WTC11 (cell line): ENCODE measurements at regions not wholly inside any gene's neighbourhood (a gene's known extent, or its start where the extent isn't known, plus 50 kb on each side); places are given as distances from the start of the nearest gene placed in this dataset.

ENCODE experiments used
- ATAC-seq: fragments of 200-7000 bp; cut with Tn5 transposase; 2 replicates; pipeline ENCODE4 v1.10.0; 2021; ENCODE audit warnings: mild to moderate bottlenecking, moderate library complexity
- CTCF ChIA-PET: fragments of 300-600 bp; sonication (Branson Sonifier 250); formaldehyde crosslinking; loops from one replicate; lab custom pipeline; 2021; ENCODE audit warnings: antibody characterized with exemption; lab: Charles Lee
- POLR2A ChIA-PET: fragments of 350-600 bp; sonication (Branson Sonifier 250); formaldehyde crosslinking; loops from one replicate; lab custom pipeline; 2021; ENCODE audit warnings: antibody characterized with exemption; lab: Charles Lee
- DNase-seq: peaks from one replicate; pipeline ENCODE4 v3.0.0; 2021; ENCODE audit warnings: low spot score
- H3K27ac Mint-ChIP-seq: 2 replicates; pipeline ENCODE4 v1.8.0; 2021; ENCODE audit warnings: mixed read lengths
- H3K27me3 Mint-ChIP-seq: 2 replicates; pipeline ENCODE4 v1.8.0; 2021; ENCODE audit warnings: low read depth, mild to moderate bottlenecking, moderate library complexity, mixed read lengths
- H3K36me3 Mint-ChIP-seq: 2 replicates; pipeline ENCODE4 v1.8.0; 2021; ENCODE audit warnings: mixed read lengths
- H3K4me1 Mint-ChIP-seq: 2 replicates; pipeline ENCODE4 v1.8.0; 2022; ENCODE audit warnings: mixed read lengths
- H3K4me3 Mint-ChIP-seq: 2 replicates; pipeline ENCODE4 v1.8.0; 2021; ENCODE audit warnings: mild to moderate bottlenecking, moderate library complexity, mixed read lengths
- H3K9me3 Mint-ChIP-seq: 2 replicates; pipeline ENCODE4 v1.8.0; 2021; ENCODE audit warnings: mixed read lengths
- CREM ChIP-seq: sonication (generic); formaldehyde crosslinking; IDR thresholded peaks from 2 replicates; pipeline ENCODE4 v1.8.1; 2022; ENCODE audit warnings: mild to moderate bottlenecking, missing genetic modification reagents, moderate library complexity
- GABPB1 ChIP-seq: sonication (generic); formaldehyde crosslinking; IDR thresholded peaks from 2 replicates; pipeline ENCODE4 v1.8.1; 2023; ENCODE audit warnings: mild to moderate bottlenecking, missing genetic modification reagents
- NFATC4 ChIP-seq: fragments of 250-450 bp; sonication (Bioruptor Pico); IDR thresholded peaks from 2 replicates; pipeline ENCODE4 v1.9.0; 2021; ENCODE audit warnings: mild to moderate bottlenecking
- NFYB ChIP-seq: sonication (generic); formaldehyde crosslinking; conservative IDR thresholded peaks from 2 replicates; pipeline ENCODE4 v1.8.0; 2022; ENCODE audit warnings: low read depth, missing genetic modification reagents
- NR1H2 ChIP-seq: sonication (generic); formaldehyde crosslinking; IDR thresholded peaks from 2 replicates; pipeline ENCODE4 v1.9.0; 2021; ENCODE audit warnings: mild to moderate bottlenecking, moderate library complexity, missing genetic modification reagents
- PRRX2 ChIP-seq: fragments of 250-450 bp; sonication (Bioruptor Pico); IDR thresholded peaks from 2 replicates; pipeline ENCODE4 v1.8.0; 2021; ENCODE audit warnings: mild to moderate bottlenecking
- RELA ChIP-seq: sonication (generic); formaldehyde crosslinking; IDR thresholded peaks from 2 replicates; pipeline ENCODE4 v1.8.1; 2022; ENCODE audit warnings: missing genetic modification reagents, mild to moderate bottlenecking, borderline replicate concordance
- RORB ChIP-seq: fragments of 250-450 bp; sonication (Bioruptor Pico); IDR thresholded peaks from 2 replicates; pipeline ENCODE4 v1.9.0; 2021; ENCODE audit warnings: mild to moderate bottlenecking
- SMAD3 ChIP-seq: sonication (generic); formaldehyde crosslinking; IDR thresholded peaks from 2 replicates; pipeline ENCODE4 v1.8.0; 2022; ENCODE audit warnings: missing genetic modification reagents, mild to moderate bottlenecking, borderline replicate concordance
- SMAD4 ChIP-seq: sonication (generic); formaldehyde crosslinking; IDR thresholded peaks from 2 replicates; pipeline ENCODE4 v1.8.0; 2022; ENCODE audit warnings: mild to moderate bottlenecking, missing genetic modification reagents
- SOX15 ChIP-seq: fragments of 250-450 bp; sonication (Bioruptor Pico); IDR thresholded peaks from 2 replicates; pipeline ENCODE4 v1.9.0; 2021; ENCODE audit warnings: mild to moderate bottlenecking
- TP53 ChIP-seq: sonication (generic); formaldehyde crosslinking; IDR thresholded peaks from 2 replicates; pipeline ENCODE4 v1.8.1; 2023; ENCODE audit warnings: mild to moderate bottlenecking, missing genetic modification reagents
- ZNF263 ChIP-seq: sonication (generic); formaldehyde crosslinking; IDR thresholded peaks from 2 replicates; pipeline ENCODE4 v1.8.1; 2022; ENCODE audit warnings: low read depth, mild to moderate bottlenecking, moderate library complexity, missing genetic modification reagents
- ZNF317 ChIP-seq: sonication (generic); formaldehyde crosslinking; IDR thresholded peaks from 2 replicates; pipeline ENCODE4 v1.8.1; 2023; ENCODE audit warnings: low read depth, mild to moderate bottlenecking, moderate library complexity, missing genetic modification reagents, borderline replicate concordance
- TF ChIP-seq, protein P1 (sequence below): sonication (generic); formaldehyde crosslinking; IDR thresholded peaks from 2 replicates; pipeline ENCODE4 v1.8.0; 2022; ENCODE audit warnings: missing genetic modification reagents
- TF ChIP-seq, protein P2 (sequence below): sonication (generic); formaldehyde crosslinking; conservative IDR thresholded peaks from 2 replicates; pipeline ENCODE4 v1.8.1; 2022; ENCODE audit warnings: mild to moderate bottlenecking, missing genetic modification reagents
- TF ChIP-seq, protein P3 (sequence below): sonication (generic); formaldehyde crosslinking; IDR thresholded peaks from 2 replicates; pipeline ENCODE4 v1.8.1; 2022; ENCODE audit warnings: mild to moderate bottlenecking, missing genetic modification reagents, moderate library complexity, borderline replicate concordance
- TF ChIP-seq, protein P4 (sequence below): fragments of 250-450 bp; sonication (Bioruptor Pico); IDR thresholded peaks from 2 replicates; pipeline ENCODE4 v2.1.2; 2022; ENCODE audit warnings: mild to moderate bottlenecking, moderate library complexity
- TF ChIP-seq, protein P5 (sequence below): sonication (generic); formaldehyde crosslinking; IDR thresholded peaks from 2 replicates; pipeline ENCODE4 v1.8.1; 2023; ENCODE audit warnings: mild to moderate bottlenecking, missing genetic modification reagents
- TF ChIP-seq, protein P6 (sequence below): sonication (generic); formaldehyde crosslinking; IDR thresholded peaks from 2 replicates; pipeline ENCODE4 v1.8.1; 2023; ENCODE audit warnings: mild to moderate bottlenecking, moderate library complexity, missing genetic modification reagents

DNA sequence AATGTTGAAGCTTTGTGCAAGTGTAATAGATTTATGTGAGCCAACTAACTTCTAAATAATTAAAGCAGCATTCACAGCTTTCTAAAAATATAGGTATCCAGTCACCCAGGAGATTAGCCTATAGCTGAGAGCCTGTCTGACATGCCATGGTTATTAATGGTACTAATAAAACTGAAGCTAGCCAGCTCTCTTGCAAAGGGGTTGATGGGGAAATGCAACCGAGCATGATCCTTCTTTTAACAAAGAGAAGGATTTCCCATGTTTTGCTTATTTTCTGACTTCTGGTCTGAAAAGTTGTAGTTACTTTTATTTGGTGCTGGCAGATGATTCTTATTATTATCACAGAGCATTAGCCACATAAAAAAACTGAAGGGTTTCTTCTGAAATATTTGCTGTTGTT, 488.7 kb upstream of the CYLC2 start (continued):
- TF ChIP-seq, protein P1, sequence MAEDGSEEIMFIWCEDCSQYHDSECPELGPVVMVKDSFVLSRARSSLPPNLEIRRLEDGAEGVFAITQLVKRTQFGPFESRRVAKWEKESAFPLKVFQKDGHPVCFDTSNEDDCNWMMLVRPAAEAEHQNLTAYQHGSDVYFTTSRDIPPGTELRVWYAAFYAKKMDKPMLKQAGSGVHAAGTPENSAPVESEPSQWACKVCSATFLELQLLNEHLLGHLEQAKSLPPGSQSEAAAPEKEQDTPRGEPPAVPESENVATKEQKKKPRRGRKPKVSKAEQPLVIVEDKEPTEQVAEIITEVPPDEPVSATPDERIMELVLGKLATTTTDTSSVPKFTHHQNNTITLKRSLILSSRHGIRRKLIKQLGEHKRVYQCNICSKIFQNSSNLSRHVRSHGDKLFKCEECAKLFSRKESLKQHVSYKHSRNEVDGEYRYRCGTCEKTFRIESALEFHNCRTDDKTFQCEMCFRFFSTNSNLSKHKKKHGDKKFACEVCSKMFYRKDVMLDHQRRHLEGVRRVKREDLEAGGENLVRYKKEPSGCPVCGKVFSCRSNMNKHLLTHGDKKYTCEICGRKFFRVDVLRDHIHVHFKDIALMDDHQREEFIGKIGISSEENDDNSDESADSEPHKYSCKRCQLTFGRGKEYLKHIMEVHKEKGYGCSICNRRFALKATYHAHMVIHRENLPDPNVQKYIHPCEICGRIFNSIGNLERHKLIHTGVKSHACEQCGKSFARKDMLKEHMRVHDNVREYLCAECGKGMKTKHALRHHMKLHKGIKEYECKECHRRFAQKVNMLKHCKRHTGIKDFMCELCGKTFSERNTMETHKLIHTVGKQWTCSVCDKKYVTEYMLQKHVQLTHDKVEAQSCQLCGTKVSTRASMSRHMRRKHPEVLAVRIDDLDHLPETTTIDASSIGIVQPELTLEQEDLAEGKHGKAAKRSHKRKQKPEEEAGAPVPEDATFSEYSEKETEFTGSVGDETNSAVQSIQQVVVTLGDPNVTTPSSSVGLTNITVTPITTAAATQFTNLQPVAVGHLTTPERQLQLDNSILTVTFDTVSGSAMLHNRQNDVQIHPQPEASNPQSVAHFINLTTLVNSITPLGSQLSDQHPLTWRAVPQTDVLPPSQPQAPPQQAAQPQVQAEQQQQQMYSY, result no peak
- TF ChIP-seq NFATC4 (CRISPR knock-in tag) (no peak), ZNF263 (no peak), SMAD3 (no peak), RORB (CRISPR knock-in tag) (no peak), ZNF317 (CRISPR knock-in tag) (no peak)
- TF ChIP-seq, protein P2, sequence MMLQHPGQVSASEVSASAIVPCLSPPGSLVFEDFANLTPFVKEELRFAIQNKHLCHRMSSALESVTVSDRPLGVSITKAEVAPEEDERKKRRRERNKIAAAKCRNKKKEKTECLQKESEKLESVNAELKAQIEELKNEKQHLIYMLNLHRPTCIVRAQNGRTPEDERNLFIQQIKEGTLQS (CRISPR knock-in tag), result no peak

DNA sequence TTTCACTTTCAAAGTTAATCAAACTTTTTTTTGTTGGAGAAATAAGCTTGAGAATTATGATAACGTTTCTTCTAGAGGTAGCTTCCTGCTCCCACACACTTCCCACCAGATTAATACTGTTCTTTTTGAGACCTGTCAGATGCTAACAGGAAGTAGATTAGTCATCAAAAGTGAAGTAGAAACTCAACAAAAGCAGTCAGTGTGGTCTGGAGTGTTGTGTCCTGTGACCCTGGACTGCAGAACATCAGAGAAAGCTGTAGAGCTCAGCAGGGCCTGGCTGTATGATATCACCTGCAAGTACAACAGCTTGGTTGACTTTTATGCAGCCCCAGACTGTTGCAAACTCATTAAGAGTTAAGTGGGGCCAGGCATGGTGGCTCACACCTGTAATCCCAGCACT, 495.7 kb upstream of the CYLC2 start:
- H3K27me3 Mint-ChIP-seq, result no peaks in the 10 kb centered on the region
- TF ChIP-seq TP53 (CRISPR knock-in tag) (no peak), NFYB (CRISPR knock-in tag) (no peak), PRRX2 (CRISPR knock-in tag) (no peak), GABPB1 (CRISPR knock-in tag) (no peak), SOX15 (CRISPR knock-in tag) (no peak), ZNF317 (CRISPR knock-in tag) (no peak), RELA (CRISPR knock-in tag) (no peak), CREM (CRISPR knock-in tag) (no peak), NR1H2 (no peak), SMAD4 (CRISPR knock-in tag) (no peak), RORB (CRISPR knock-in tag) (no peak)
- TF ChIP-seq, protein P3, sequence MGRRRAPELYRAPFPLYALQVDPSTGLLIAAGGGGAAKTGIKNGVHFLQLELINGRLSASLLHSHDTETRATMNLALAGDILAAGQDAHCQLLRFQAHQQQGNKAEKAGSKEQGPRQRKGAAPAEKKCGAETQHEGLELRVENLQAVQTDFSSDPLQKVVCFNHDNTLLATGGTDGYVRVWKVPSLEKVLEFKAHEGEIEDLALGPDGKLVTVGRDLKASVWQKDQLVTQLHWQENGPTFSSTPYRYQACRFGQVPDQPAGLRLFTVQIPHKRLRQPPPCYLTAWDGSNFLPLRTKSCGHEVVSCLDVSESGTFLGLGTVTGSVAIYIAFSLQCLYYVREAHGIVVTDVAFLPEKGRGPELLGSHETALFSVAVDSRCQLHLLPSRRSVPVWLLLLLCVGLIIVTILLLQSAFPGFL (CRISPR knock-in tag), result no peak
- TF ChIP-seq, protein P4, sequence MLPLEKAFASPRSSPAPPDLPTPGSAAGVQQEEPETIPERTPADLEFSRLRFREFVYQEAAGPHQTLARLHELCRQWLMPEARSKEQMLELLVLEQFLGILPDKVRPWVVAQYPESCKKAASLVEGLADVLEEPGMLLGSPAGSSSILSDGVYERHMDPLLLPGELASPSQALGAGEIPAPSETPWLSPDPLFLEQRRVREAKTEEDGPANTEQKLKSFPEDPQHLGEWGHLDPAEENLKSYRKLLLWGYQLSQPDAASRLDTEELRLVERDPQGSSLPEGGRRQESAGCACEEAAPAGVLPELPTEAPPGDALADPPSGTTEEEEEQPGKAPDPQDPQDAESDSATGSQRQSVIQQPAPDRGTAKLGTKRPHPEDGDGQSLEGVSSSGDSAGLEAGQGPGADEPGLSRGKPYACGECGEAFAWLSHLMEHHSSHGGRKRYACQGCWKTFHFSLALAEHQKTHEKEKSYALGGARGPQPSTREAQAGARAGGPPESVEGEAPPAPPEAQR (CRISPR knock-in tag), result no peak
- TF ChIP-seq, protein P5, sequence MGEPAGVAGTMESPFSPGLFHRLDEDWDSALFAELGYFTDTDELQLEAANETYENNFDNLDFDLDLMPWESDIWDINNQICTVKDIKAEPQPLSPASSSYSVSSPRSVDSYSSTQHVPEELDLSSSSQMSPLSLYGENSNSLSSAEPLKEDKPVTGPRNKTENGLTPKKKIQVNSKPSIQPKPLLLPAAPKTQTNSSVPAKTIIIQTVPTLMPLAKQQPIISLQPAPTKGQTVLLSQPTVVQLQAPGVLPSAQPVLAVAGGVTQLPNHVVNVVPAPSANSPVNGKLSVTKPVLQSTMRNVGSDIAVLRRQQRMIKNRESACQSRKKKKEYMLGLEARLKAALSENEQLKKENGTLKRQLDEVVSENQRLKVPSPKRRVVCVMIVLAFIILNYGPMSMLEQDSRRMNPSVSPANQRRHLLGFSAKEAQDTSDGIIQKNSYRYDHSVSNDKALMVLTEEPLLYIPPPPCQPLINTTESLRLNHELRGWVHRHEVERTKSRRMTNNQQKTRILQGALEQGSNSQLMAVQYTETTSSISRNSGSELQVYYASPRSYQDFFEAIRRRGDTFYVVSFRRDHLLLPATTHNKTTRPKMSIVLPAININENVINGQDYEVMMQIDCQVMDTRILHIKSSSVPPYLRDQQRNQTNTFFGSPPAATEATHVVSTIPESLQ (CRISPR knock-in tag), result no peak
- TF ChIP-seq, protein P6, sequence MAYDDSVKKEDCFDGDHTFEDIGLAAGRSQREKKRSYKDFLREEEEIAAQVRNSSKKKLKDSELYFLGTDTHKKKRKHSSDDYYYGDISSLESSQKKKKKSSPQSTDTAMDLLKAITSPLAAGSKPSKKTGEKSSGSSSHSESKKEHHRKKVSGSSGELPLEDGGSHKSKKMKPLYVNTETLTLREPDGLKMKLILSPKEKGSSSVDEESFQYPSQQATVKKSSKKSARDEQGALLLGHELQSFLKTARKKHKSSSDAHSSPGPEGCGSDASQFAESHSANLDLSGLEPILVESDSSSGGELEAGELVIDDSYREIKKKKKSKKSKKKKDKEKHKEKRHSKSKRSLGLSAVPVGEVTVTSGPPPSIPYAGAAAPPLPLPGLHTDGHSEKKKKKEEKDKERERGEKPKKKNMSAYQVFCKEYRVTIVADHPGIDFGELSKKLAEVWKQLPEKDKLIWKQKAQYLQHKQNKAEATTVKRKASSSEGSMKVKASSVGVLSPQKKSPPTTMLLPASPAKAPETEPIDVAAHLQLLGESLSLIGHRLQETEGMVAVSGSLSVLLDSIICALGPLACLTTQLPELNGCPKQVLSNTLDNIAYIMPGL (CRISPR knock-in tag), result no peak
- no peak for DNase-seq
- ChIA-PET POLR2A (no interaction called here), CTCF (no interaction called here)
- H3K9me3 Mint-ChIP-seq, result peaks cover 3% of the 10 kb centered on the region; the same call in 1 of the 2 replicates
- peaks cover 5% of the 10 kb centered on the region for H3K4me1 Mint-ChIP-seq
- no peak overlapping the region for H3K27ac Mint-ChIP-seq
- no peak for ATAC-seq
- no peak overlapping the region for H3K4me3 Mint-ChIP-seq
- H3K36me3 Mint-ChIP-seq, result no peaks in the 10 kb centered on the region
